HG03354 (cell line): ENCODE measurements at regions not wholly inside any gene's neighbourhood (a gene's known extent, or its start where the extent isn't known, plus 50 kb on each side); places are given as distances from the start of the nearest gene placed in this dataset.

Source experiments
- ATAC-seq: cut with Tn5 transposase; IDR thresholded peaks from one replicate; pipeline ENCODE4 v1.9.1; 2021; ENCODE audit warnings: mild to moderate bottlenecking; ENCODE audit not compliant: unreplicated experiment, poor library complexity, severe bottlenecking

DNA sequence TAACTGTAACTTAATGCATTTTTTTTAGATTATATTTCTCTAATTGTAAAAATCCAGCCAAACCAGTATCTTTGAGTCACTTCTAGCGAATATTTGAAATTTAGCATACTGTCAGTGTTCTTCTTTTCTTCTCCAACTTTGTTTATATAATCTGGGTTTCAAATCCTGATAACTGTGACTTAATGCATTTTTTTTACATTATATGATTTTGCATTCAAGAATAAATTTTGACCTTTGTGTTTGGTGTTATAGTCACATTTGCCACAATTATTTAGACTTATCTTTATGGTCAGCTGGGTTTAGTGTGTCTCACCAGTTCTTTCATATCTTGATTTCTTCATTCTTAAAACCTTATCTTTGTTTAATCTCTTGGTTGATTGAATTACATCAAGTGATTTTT lies 345.7 kb downstream of the SLC4A3 start:
- ATAC-seq = no peak

DNA sequence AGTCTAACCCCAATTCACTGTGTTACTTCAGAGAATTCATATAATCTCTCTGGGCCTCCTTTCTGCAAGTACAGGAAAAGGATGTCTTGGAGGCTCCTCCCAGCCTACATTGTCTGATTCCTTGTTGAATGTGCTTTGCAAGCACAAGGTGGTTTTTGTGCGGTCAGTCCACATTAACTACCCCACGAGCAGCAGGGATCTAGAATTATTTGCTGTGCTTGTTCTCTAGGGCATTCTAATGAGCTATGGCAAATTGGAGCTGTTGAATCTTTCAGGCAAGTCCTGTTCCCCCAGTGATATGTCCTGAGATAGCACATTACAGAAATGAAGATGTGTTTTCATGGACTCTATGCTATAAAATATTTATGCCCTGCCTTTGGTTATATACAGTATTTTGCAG lies 349.4 kb downstream of the SLC4A3 start:
- ATAC-seq = no peak

DNA sequence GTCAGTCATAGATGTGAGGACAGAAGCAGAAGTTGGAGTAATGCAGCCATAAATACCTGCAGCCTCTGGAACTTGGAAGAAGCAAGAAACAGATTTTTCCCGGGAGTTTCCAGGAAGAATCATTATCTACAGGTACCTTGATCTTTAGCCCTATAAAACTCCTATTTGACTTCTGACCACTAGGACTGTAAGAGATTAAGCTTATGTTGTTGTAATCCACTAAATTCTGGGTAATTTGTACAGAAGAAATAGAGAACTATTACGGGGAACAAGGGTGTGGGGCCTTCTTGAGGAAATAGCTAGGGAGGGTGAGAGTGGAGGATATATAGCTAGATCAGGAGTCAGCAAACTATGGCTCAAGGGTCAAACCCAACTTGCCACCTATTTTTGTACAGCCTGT lies 353.2 kb downstream of the SLC4A3 start:
- no peak for ATAC-seq

DNA sequence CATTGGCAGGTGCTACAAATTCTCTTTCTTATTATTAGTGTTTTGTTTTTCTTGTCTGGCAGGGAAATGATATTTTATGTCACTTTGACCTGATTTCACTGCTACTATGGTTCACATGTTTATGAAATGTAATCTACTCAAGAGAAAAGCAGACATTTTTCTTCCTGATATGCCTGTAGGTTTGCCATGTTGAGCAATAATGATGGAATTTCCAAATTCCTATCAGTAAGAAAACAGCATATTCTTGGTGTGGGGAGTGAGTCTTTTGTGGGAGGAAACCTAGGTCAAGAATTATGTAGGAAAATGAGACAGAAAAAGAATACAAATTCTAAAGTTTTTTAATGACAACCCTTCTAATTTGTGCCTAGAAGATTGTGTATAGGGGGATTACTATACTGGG lies 356.4 kb downstream of the SLC4A3 start:
- ATAC-seq = no peak

DNA sequence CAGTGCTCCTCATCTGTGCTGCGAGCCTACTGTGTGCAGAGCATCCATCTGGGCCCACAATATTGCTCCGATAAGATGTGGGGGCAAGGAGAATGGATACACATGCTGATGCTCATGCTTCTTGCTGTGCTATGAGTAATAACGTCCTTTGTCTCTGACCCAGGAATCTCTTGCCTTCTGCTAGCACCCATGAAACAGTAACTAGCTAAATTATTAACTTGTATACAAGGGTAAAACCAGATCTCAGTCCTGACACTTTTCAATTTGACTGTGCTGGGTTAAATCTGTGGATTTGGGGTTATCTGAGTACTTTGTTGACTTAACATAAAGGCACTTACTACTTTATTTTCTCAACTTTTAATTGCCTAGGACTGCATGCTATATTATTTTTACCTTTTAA lies 357.6 kb downstream of the SLC4A3 start:
- no peak for ATAC-seq

DNA sequence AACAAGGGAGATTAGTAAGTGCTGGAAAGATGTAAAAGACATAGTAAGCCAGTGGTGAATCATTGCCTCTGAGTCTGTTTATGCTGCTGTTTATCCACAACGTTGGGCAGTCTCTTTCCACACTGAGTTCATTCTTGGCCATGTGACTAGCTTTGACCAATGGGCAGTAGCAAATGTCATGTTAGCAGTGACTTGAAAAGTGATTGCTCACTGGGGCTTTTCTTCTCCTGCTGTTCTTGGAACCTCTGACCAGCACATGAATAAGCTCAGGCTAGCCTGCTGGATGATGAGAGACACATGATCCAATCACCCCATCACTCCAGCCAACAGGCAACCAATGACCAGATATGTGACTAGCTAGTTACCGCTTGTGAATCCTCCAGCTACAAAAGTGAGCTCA lies 360.4 kb downstream of the SLC4A3 start:
- ATAC-seq = no peak

DNA sequence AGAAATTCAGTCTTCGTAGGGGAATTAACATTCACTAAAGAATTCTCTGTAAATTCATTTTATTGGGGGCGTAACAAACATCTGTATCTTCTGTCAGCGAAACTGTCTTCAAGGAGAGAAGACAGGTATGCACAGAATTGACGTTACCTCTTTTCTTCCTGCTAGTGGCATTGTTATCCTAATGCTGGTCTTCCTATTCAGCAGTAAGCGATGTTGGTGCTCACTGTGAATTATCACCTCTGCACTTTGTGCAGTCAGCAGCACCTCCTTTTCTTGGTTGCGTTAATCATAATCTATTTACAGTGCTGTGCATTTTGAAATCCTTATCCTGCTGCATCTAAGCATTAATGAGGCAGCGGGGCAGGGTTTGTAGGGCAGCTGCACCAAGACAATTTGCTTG lies 362.3 kb downstream of the SLC4A3 start:
- ATAC-seq = no peak

DNA sequence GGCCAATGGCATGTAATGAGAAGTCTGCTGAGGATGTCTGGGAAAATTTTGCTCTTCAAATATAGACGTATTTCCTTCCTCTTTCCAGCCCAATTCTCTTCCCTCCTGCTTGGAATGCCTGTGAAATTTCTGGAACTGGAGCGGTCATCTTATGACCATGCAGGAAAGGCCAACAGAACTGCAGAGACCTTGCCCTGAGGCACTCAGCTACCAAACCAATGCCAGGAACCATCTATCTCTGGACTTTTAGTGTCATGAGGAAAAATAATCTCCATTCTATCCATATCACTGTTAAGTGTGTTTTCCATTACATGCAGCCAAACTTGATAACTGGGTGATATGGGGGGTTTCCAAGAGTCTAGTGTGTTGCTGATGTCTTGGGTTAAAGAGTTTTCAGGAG lies 363.7 kb downstream of the SLC4A3 start:
- no peak for ATAC-seq

DNA sequence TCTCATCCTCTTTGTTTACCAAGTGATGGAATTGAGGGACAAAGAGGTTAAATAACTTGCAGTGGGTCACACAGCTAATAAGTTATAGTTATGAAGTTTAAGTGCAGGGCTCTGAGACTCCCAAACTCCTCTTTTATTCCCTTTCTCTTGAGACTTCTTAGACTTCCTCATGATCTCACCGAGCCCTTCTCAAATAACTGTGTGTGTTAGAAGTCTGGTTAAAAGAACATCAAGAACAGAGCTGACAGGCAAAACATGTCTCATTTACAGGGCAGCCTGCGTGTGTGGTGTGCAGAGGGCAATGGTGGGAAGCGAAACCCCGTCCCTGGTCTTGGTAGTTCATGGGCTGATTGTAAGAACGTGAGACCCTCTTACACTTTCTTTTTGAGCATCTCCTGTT lies 368.0 kb downstream of the SLC4A3 start:
- ATAC-seq = no peak

DNA sequence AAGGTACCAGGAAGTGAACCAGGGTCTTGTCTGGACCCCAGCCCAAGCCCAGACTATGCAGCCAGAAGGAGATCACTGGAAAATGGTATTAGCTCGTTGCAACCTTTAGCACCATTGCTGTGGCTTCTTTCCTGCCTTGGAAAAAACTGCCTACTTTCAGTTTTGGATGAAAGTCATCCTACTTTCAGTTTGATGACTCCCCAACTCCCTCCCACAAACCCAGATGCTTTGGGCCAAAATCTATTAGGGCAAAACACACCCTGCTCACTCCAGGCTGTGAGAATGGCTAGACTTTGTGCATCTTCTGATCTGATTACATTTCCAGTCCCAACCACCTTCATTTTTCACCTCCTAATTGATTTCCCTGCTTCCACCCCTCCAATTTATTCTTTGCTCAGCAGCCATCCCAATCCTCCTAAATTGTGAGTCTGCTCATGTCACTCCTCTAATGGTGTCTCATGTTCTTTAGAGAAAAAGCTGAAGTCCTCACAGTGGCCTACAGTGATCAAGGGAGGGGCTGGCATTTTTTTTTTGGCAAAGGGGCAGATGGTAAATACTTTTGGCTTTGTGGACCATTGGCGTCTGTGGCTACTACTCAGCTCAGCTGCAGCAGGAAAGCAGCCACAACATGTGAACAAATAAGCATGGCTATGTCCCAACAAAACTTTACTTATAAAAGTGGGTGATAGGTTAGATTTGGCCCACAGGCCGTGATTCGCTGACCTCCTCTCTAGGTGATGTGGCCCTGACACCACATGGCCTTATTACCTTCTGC lies 368.7 kb downstream of the SLC4A3 start:
- ATAC-seq = no peak

DNA sequence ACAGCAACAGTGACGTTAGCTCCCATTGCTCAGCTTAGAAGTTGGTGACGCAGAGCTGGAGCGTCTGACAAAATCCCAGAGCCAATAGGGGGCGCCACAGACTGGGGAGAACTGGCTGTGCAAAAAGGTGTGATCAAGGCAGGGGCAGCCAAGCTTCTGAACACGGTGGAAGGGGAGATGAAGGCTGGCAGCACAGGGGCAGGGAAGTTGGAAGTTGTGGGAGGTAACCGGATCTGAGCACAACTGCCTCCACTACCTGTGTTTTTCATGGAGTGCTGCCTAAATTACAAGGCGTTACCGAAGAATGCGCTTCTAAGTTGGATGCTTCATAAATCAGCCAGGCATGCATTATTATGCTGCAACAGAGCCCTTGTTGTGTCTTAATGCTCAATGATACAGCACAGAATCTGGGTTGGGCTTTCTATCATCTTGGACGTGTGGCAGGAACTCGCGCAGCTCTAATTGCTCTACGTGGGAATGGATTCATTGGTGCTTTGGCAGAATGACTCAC lies 370.0 kb downstream of the SLC4A3 start:
- no peak for ATAC-seq

DNA sequence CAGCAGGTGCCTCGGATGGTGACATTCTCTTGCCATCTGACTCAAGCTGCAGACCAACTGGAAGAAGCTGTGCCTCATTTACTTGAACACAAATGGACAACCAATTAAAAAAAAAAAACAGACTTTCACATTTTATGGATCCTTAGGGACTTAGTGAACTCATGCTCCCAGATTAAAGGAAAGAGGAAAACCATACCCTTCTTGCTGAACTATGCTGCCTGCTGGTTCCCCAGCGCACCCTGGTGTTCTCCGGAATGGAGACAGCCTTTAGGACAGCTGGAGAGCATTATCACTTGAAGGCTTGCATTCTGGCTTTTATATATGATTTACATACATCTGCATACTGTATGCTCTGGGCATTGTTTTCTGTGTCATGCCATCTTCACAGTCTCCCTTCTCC lies 370.7 kb downstream of the SLC4A3 start:
- no peak for ATAC-seq

DNA sequence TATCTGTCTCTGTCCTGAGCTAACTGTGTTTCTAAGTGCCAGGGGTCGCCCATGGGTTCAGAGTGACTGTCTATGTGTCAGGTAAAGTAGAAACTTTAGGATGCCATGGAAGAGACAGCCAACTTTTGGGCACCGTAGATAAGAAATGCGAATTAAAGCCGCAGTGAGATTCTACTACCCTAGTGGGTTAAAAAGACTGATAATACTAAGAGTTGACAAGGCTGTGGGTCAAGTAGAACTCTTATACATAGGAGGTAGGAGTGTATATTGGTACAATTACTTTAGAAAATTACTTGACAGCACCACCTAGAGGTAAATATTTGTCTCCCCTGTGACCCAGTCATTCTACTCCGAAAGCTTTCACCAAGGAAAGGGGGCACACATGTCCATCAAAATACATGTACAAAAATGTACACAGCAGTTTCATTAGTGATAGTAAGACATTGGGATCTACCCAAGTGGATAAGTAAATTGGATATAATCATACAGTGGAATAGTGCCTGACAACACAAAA lies 371.3 kb downstream of the SLC4A3 start:
- no peak for ATAC-seq

DNA sequence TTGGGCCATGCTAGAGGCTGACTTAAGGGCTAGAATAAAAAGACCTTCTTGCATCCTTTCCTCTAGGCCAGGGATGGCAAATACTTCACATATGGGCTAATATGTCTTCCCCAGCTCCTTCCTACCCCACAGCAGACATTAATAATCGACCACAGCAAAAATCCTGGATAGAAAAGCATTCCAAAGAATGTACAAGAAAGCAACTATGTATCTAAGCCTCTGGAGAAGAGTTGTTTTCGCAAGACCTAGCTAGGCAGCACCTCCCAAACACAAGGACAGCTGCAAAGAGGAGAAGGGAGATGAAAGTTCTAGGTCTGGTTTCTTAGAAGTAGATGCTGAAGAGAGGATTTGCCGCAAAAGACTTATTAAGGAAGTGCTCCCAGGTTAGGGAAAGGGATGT lies 372.6 kb downstream of the SLC4A3 start:
- no peak for ATAC-seq

DNA sequence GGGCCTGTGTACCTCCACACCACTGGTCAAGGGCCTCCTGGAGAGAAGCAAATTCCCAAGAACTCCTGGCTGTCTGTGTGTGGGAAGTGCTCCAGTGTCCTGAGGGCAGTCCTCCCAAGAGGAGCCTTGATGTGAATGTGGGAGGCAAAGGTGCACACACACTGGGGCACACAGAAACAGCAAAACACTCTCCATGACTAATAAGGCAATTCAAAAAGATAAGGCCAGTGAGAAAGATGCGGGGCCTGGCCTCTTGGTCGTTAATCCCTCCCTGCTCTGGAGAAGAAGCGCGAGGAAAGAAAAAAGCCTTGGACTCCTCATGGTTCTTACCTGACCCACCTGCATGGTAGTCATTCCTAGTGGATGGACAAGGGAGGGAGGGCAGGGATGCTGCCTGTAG lies 373.2 kb downstream of the SLC4A3 start:
- ATAC-seq = no peak

DNA sequence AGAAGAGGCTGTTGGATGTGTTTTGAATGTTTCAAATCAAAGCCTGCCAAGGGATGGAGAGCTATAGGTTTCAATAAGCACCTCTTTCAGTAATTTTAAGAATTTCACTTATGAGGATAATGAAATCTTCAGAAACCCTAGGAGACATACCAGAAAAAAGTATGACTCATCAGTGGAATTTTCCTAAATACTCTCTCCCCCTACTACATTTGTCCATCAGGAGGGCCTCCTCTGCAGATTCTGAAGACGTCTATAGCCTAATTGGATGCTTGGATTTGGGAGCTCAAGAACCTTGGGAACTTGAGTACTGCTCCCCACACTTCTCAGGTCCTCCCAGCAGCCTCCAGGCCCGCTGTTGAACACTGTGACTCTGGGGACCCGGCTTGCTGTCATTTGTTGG lies 374.3 kb downstream of the SLC4A3 start:
- no peak for ATAC-seq

DNA sequence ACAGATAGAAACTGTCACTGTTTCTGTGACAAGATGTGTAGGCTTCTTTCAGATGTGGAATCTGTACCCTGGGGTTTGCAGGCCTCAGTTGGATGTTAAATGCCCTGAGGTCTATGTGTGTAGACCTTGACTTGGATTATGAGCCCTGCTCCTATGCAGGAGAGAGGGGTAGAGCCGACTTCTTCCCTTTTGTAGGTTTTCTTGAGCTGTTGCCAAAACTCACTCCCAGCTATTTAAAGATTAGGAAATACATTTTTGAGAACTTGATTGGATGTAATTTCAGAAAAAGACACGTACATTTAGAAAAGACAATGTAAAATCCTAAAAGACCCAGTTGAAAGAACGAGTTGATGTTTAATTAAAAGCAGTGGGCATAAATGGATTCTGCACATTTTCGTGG lies 374.8 kb downstream of the SLC4A3 start:
- ATAC-seq = no peak

DNA sequence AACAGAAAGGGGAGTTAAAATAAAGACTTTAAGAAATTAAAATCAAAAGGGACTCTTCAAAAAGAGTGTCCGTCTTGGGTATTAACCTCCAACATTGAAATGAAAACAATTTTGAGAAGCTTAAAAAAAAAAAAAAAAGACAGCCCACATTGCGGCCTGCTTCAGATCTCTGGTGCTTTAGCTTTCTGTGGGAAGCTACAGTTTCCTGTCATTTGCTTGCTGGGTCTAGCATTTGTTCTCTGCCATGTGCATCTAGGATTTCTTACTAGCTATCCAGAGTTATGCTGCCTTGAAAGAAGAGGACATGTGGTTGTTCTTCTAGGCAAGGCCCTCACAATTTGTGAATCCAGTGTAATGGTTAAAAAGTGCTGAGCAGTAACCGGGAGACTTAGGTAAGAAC lies 375.3 kb downstream of the SLC4A3 start:
- no peak for ATAC-seq

DNA sequence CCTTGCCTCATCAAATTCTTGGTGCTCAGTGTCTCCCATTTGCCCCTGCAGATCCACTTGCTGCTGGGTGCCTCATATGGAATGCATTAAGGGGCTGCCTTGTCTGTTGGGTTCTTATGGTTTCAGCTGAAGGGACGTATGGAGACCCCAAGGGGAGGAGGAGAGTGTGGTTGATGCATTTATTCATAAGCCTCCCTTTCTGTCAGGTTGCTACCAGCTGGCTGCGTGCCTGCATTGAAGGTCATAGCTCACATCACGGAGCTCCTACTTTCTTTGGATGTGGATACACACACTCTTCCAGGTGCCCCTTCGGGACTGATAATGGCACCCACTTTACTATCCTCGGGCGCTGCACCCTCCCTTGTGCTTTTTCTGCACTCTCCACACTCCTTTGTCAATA lies 377.9 kb downstream of the SLC4A3 start:
- no peak for ATAC-seq

DNA sequence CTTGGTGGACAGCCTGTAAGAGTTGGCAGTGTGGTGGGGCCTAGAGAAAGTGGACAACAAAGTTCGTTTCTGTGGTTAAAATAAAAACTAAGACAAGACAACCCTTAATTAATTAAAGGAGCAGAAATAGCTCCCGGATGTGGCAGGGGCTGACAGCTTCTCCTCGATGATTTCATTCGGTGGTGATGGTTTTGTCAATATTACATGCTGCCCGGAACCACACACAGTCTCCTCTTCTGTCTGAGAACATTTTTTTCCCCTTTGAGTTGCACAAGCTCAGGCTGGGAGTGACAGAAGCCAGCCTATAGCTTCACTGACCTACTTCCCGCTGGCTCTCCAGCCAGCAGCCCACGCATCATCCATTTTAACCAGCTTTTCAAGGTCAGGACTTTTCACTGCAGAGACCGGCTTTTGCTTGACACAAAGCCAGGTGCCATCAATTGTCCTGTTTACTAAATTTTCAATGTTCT lies 378.8 kb downstream of the SLC4A3 start:
- no peak for ATAC-seq

DNA sequence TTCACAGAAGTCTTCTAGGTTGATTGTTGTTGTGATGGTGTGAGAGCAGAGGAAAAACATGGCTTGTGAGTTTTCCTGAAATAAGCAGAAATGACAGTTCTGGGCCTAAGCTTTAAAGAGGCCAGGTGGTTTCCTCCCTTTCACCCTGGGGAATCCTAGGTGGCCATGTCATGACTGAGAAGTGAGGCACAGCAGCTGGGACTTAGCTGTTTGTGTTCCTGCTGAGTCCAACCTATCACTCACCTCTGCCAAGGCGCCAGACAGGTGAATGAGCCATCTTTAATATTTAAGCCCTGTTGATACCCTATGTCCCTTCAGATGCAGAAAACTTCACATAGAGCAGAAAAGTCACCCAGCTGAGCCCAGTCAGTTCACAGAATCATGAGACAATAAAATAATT lies 384.4 kb downstream of the SLC4A3 start:
- ATAC-seq = no peak

DNA sequence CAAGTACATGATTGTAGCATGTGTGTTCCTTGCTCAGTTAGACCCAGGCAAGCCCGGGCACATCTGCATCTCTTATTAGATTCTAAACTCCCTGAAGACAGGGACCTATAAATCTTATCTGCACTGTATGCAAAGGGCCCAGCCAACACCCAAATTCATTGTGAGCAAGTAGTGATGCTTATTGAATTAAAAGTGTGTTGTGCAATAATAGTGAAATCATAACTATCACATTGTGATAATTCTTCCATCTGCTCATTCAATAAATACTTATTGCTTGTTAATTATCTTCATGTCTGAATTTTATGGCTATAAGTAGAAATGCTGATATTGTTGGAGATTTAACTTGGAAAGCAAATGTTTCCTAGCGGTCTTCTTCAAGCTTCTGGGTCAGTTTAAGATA lies 387.5 kb downstream of the SLC4A3 start:
- no peak for ATAC-seq
